HUDEP-2 (cell line): ENCODE measurements at regions not wholly inside any gene's neighbourhood (a gene's known extent, or its start where the extent isn't known, plus 50 kb on each side); places are given as distances from the start of the nearest gene placed in this dataset.
"Not testable (repeated sequence)": the region's sequence is repeated elsewhere in the genome, so short reads cannot be mapped to it uniquely, and the experiment has no call there.

ENCODE experiments used
- DNase-seq, 76 experiments: peaks; one replicate each; lab custom pipeline; 2025; ENCODE audit not compliant: unreplicated experiment in 76 of 76; lab: John Stamatoyannopoulos, UW

GRCh38 chr1:217921126-217921904 is 290.2 kb downstream of the SPATA17 start:
- no peak for DNase-seq

GRCh38 chr1:217924924-217925323 is 293.8 kb downstream of the SPATA17 start:
- DNase-seq: no peak

GRCh38 chr1:217929213-217929885 is 298.2 kb downstream of the SPATA17 start:
- no peak for DNase-seq

- no peak for DNase-seq
These were observed 312.2 kb downstream of the SPATA17 start for GRCh38 chr1:217943361-217943760.

GRCh38 chr1:217944550-217944949 is 313.4 kb downstream of the SPATA17 start:
- DNase-seq: no peak

- no peak for DNase-seq
These were observed 315.4 kb downstream of the SPATA17 start for GRCh38 chr1:217946511-217946910.

- no peak for DNase-seq
These were observed 317.6 kb downstream of the SPATA17 start for GRCh38 chr1:217948741-217949140.

- DNase-seq: no peak
These were observed 322.2 kb downstream of the SPATA17 start for GRCh38 chr1:217953330-217953729.

- DNase-seq: no peak
These were observed 322.8 kb downstream of the SPATA17 start for GRCh38 chr1:217953922-217954321.

- no peak for DNase-seq
These were observed 324.6 kb downstream of the SPATA17 start for GRCh38 chr1:217955723-217956122.

- DNase-seq: no peak
These were observed 319.8 kb upstream of the RRP15 start for GRCh38 chr1:217965156-217965786.

GRCh38 chr1:217968085-217968484 is 317.0 kb upstream of the RRP15 start:
- DNase-seq: no peak

- no peak for DNase-seq
These were observed 315.7 kb upstream of the RRP15 start for GRCh38 chr1:217969428-217969827.

- no peak for DNase-seq
These were observed 307.1 kb upstream of the RRP15 start for GRCh38 chr1:217977943-217978342.

- no peak for DNase-seq
These were observed 303.7 kb upstream of the RRP15 start for GRCh38 chr1:217981430-217981829.

GRCh38 chr1:217982331-217983050 is 302.6 kb upstream of the RRP15 start:
- DNase-seq: no peak

GRCh38 chr1:217983051-217983375 is 302.1 kb upstream of the RRP15 start:
- DNase-seq: no peak

GRCh38 chr1:217985641-217986040 is 299.5 kb upstream of the RRP15 start:
- DNase-seq: no peak

GRCh38 chr1:217989510-217989909 is 295.6 kb upstream of the RRP15 start:
- no peak for DNase-seq

- no peak for DNase-seq
These were observed 291.7 kb upstream of the RRP15 start for GRCh38 chr1:217993439-217993838.

GRCh38 chr1:218008296-218008695 is 276.8 kb upstream of the RRP15 start:
- not testable (repeated sequence) for DNase-seq
